GM12878 (cell line): ENCODE measurements at regions not wholly inside any gene's neighbourhood (a gene's known extent, or its start where the extent isn't known, plus 50 kb on each side); places are given as distances from the start of the nearest gene placed in this dataset.
A peak's percentile ranks its signal among the peaks of the same experiment; 100 is the strongest.

Source experiments
- ATAC-seq: fragments of 200-7000 bp; cut with Tn5 transposase; 3 replicates; pipeline ENCODE4 v1.9.1; 2020; ENCODE audit warnings: mild to moderate bottlenecking, moderate library complexity
- BruUV-seq: library from RNA; stranded (reverse); fragments of 400-500 nt; replicated peaks from 2 replicates; lab custom pipeline; 2021; lab: Mats Ljungman, UMichigan
- CTCF ChIA-PET: fragments of 300-600 bp; sonication (Branson Sonifier 250); formaldehyde crosslinking; extraction: SDS; loops from one replicate; lab custom pipeline; 2021; ENCODE audit warnings: inconsistent platforms; lab: Yijun Ruan, JAX
- POLR2A ChIA-PET: fragments of 350-600 bp; formaldehyde crosslinking; extraction: SDS; loops from one replicate; lab custom pipeline; 2021; ENCODE audit warnings: inconsistent platforms; lab: Charles Lee
- RAD21 ChIA-PET: fragments of 300-600 bp; sonication (Branson Sonifier 250); formaldehyde crosslinking; loops from one replicate; lab custom pipeline; 2023; ENCODE audit warnings: antibody characterized with exemption; ENCODE audit not compliant: unreplicated experiment; lab: Charles Lee
- SMC1A ChIA-PET: fragments of 300-600 bp; sonication (Branson Sonifier 250); formaldehyde crosslinking; loops from one replicate; lab custom pipeline; 2023; ENCODE audit not compliant: unreplicated experiment, uncharacterized antibody; lab: Charles Lee
- DNase-seq: peaks from one replicate; pipeline ENCODE4 v3.0.0-alpha.2; 2011; ENCODE audit warnings: low read depth, low spot score
- FAIRE-seq: peaks from 3 replicates; lab custom pipeline; 2011; peaks lifted over from hg19 to GRCh38; lab: Jason Lieb, UNC
- H2AFZ ChIP-seq: 2 replicates; pipeline ENCODE4 v1.6.0; 2011; ENCODE audit warnings: low read depth, low read length, control low read depth; ENCODE audit not compliant: control insufficient read depth
- H3K27ac ChIP-seq: 2 replicates; pipeline ENCODE4 v1.5.1; 2011; ENCODE audit warnings: control low read depth; ENCODE audit not compliant: control insufficient read depth, insufficient read depth
- H3K27me3 ChIP-seq, 2 experiments: replicated peaks in 1 of 2; 2 replicates each; pipeline versions ENCODE4 v1.6.0 to v1.6.1; 2011; ENCODE audit warnings: low read length in 1 of 2; ENCODE audit not compliant: control insufficient read depth in 2 of 2, insufficient read depth in 2 of 2
- H3K36me3 ChIP-seq, 2 experiments: 2 replicates each; pipeline ENCODE4 v1.5.1; 2011; ENCODE audit warnings: low read length in 1 of 2; ENCODE audit not compliant: control insufficient read depth in 2 of 2, insufficient read depth in 2 of 2
- H3K4me1 ChIP-seq: 2 replicates; pipeline ENCODE4 v1.6.1; 2011; ENCODE audit warnings: mild to moderate bottlenecking, low read length, moderate library complexity, mixed read lengths; ENCODE audit not compliant: control insufficient read depth, insufficient read depth
- H3K4me2 ChIP-seq: 2 replicates; pipeline ENCODE4 v1.6.0; 2011; ENCODE audit warnings: control low read depth; ENCODE audit not compliant: control insufficient read depth, insufficient read depth
- H3K4me3 ChIP-seq: fragments of 200-600 bp; sonication (generic); 2 replicates; pipeline ENCODE4 v1.5.1; 2016
- H3K79me2 ChIP-seq: 2 replicates; pipeline ENCODE4 v1.6.0; 2011; ENCODE audit warnings: low read length; ENCODE audit not compliant: control insufficient read depth, insufficient read depth
- H3K9ac ChIP-seq: 2 replicates; pipeline ENCODE4 v1.8.0; 2011; ENCODE audit warnings: low read length, control low read depth, mixed read lengths; ENCODE audit not compliant: control insufficient read depth, insufficient read depth
- H3K9me3 ChIP-seq: replicated peaks from 3 replicates; pipeline ENCODE4 v1.5.1; 2011; ENCODE audit warnings: mild to moderate bottlenecking, low read length; ENCODE audit not compliant: control insufficient read depth, insufficient read depth
- H4K20me1 ChIP-seq: 2 replicates; pipeline ENCODE4 v1.6.0; 2011; ENCODE audit not compliant: control insufficient read depth, insufficient read depth
- CBFB ChIP-seq: IDR thresholded peaks from 2 replicates; pipeline ENCODE4 v1.6.1; 2016; ENCODE audit warnings: antibody characterized with exemption, low read depth
- EGR1 ChIP-seq, 2 experiments: IDR thresholded peaks; 1 replicate in 1 of 2; 2 replicates in 1 of 2; pipeline ENCODE4 v1.6.1; 2011 to 2012; ENCODE audit warnings: low read depth in 2 of 2, low read length in 2 of 2, borderline replicate concordance in 1 of 2, mild to moderate bottlenecking in 1 of 2, moderate library complexity in 1 of 2
- JUNB ChIP-seq: IDR thresholded peaks from 2 replicates; pipeline ENCODE4 v1.6.1; 2016; ENCODE audit warnings: antibody characterized with exemption, mild to moderate bottlenecking
- LARP7 ChIP-seq: fragments of 450-650 bp; IDR thresholded peaks from 2 replicates; pipeline ENCODE4 v1.6.1; 2017; ENCODE audit warnings: mild to moderate bottlenecking
- MEF2A ChIP-seq: IDR thresholded peaks from 2 replicates; pipeline ENCODE4 v1.6.1; 2011; ENCODE audit warnings: low read depth, mild to moderate bottlenecking, low read length, moderate library complexity; ENCODE audit not compliant: insufficient read depth
- MEF2B ChIP-seq: fragments of 450-650 bp; IDR thresholded peaks from 2 replicates; pipeline ENCODE4 v1.6.1; 2018; ENCODE audit warnings: mild to moderate bottlenecking, moderate library complexity; ENCODE audit not compliant: partially characterized antibody, poor library complexity, severe bottlenecking
- POLR2AphosphoS5 ChIP-seq: IDR thresholded peaks from 2 replicates; pipeline ENCODE4 v1.6.1; 2011; ENCODE audit warnings: mild to moderate bottlenecking, low read length, inconsistent platforms
- RAD21 ChIP-seq: IDR thresholded peaks from 2 replicates; pipeline ENCODE4 v1.6.1; 2011; ENCODE audit warnings: mild to moderate bottlenecking, low read depth, low read length, moderate library complexity; ENCODE audit not compliant: insufficient read depth
- SIX5 ChIP-seq: IDR thresholded peaks from 2 replicates; pipeline ENCODE4 v1.6.1; 2011; ENCODE audit warnings: mild to moderate bottlenecking, low read depth, low read length, moderate library complexity; ENCODE audit not compliant: severe bottlenecking
- SPI1 ChIP-seq: IDR thresholded peaks from 2 replicates; pipeline ENCODE4 v1.6.1; 2011; ENCODE audit warnings: low read depth, mild to moderate bottlenecking, low read length, moderate library complexity, borderline replicate concordance; ENCODE audit not compliant: insufficient read depth
- SUPT20H ChIP-seq: IDR thresholded peaks from 2 replicates; pipeline ENCODE4 v1.6.1; 2011; ENCODE audit warnings: low read depth, mild to moderate bottlenecking, low read length, moderate library complexity, borderline replicate concordance; ENCODE audit not compliant: control insufficient read depth
- ZNF217 ChIP-seq: fragments of 450-650 bp; IDR thresholded peaks from 2 replicates; pipeline ENCODE4 v1.6.1; 2017; ENCODE audit warnings: antibody characterized with exemption, mild to moderate bottlenecking
- WGBS: methylation state at CpG from one replicate; pipeline ENCODE4 v1.1.6; 2016; ENCODE audit warnings: low lambda C conversion rate; ENCODE audit not compliant: insufficient replicate concordance, insufficient coverage; ENCODE audit errors: missing lambda C conversion rate; 5-methylcytosine and 5-hydroxymethylcytosine counted together
- in situ Hi-C: fragments of 300-500 bp; cut with MboI; formaldehyde crosslinking; loops from 9 replicates; pipeline ENCODE4 v1.14.3; 2018; ENCODE audit warnings: mixed read lengths
- intact Hi-C: fragments of 100-400 bp; cut with micrococcal nuclease; formaldehyde crosslinking; loops from one replicate; pipeline ENCODE4 v1.14.2; 2022; ENCODE audit not compliant: unreplicated experiment
- TF ChIP-seq, protein P1 (sequence below): fragments of 450-650 bp; IDR thresholded peaks from 2 replicates; pipeline ENCODE4 v1.6.1; 2017; ENCODE audit warnings: mild to moderate bottlenecking
- TF ChIP-seq, protein P2 (sequence below): IDR thresholded peaks from 2 replicates; pipeline ENCODE4 v1.6.1; 2011; ENCODE audit warnings: borderline replicate concordance, low read depth, mild to moderate bottlenecking, moderate library complexity, mixed read lengths, low read length; ENCODE audit not compliant: insufficient read depth; ENCODE audit errors: extremely low read length
- TF ChIP-seq, protein P3 (sequence below): IDR thresholded peaks from 2 replicates; pipeline ENCODE4 v1.6.1; 2011; ENCODE audit warnings: mild to moderate bottlenecking, low read depth, low read length, moderate library complexity; ENCODE audit not compliant: insufficient replicate concordance
- TF ChIP-seq, protein P4 (sequence below): fragments of 150-350 bp; IDR thresholded peaks from 2 replicates; pipeline ENCODE4 v1.6.1; 2014; ENCODE audit warnings: mild to moderate bottlenecking, low read depth, low read length

DNA sequence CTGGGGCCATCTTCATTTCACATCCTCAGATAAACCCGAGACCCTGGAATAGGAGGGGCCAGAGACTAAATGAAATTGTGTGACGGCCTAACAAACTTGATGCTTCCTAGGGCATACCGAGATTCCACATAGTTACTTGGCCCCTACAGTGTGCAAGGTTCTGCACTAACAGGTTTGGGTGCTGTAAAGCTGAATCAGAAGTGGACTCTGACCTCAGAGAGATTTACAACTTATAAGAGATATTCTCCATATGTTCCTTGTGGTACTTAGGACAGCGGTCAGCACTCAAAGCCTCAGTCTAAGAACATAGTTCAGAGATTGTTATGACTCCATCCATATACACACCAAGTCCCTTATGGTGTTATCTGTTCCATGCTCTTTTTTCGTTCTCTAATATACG lies 55.1 kb upstream of the FHIP2A start (continued):
- TF ChIP-seq, protein P1, sequence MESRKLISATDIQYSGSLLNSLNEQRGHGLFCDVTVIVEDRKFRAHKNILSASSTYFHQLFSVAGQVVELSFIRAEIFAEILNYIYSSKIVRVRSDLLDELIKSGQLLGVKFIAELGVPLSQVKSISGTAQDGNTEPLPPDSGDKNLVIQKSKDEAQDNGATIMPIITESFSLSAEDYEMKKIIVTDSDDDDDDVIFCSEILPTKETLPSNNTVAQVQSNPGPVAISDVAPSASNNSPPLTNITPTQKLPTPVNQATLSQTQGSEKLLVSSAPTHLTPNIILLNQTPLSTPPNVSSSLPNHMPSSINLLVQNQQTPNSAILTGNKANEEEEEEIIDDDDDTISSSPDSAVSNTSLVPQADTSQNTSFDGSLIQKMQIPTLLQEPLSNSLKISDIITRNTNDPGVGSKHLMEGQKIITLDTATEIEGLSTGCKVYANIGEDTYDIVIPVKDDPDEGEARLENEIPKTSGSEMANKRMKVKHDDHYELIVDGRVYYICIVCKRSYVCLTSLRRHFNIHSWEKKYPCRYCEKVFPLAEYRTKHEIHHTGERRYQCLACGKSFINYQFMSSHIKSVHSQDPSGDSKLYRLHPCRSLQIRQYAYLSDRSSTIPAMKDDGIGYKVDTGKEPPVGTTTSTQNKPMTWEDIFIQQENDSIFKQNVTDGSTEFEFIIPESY: no peak
- no peak for TF ChIP-seq MEF2B
- TF ChIP-seq, all 136 proteins: peak for 0

DNA sequence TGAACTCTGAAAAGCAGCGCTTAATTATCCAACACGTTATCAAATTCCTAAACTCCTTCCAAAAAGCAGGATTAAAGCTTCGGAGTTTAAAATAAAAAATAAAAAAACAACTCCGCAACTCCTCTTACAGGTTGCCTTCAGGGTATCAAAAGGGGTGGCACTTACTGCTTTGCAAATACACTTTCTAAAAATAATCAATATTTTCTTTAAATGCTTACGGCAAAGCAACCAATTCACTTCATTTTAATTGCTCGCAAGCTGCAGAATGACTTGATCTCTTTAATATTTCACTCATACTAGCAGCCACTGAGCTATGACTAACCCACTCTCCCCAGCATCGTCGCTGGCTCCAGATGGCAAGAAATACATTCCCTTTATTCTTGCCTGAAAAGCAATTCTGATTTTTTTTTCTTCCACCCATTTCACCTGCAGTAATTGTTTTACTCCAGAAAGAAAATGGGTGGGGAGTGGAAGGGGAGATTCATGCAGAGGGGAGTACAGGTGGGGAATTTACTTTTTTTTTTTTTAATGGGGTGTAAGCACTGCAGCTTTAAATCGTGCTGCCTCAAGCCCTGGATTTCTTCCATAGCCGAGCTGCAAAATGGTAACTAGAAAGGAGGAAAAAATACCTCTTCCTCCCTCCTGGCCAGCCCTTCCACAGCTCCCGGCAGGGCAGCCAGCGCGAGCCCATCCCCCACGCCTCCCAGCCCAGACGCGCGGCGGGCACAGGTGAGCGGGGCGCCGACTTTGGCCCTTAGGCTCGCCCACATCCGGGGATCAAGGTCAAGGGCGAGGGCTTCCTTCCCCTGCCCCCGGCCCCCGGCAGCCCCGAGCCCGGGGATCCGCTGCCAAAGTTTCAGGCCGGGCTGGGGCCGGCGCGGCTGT lies 54.2 kb upstream of the FHIP2A start:
- FAIRE-seq: no peak
- no peaks in the 10 kb centered on the region for H3K9me3 ChIP-seq
- H3K79me2 ChIP-seq: no peaks in the 10 kb centered on the region
- no peak overlapping the region for H2AFZ ChIP-seq
- WGBS: 17% methylated on average over 24 of the region's 33 CpGs
- peak; percentile 21; the same call in 1 of the 3 replicates for ATAC-seq
- POLR2A ChIA-PET: no interaction called here
- RAD21 ChIA-PET: interaction anchor here (0.6 kb wide), 1 partner anchor 222 kb away, joined by 3 read pairs; no protein-coding TSS in a partner anchor
- no peak for DNase-seq
- no peaks in the 10 kb centered on the region for H3K4me1 ChIP-seq
- H3K4me2 ChIP-seq: peak overlapping the region; percentile 42; the same call in 1 of the 2 replicates
- H4K20me1 ChIP-seq: no peaks in the 10 kb centered on the region
- CTCF ChIA-PET: interaction anchor here (0.6 to 1.1 kb wide), 2 partner anchors 19 to 215 kb away, joined by 3 read pairs; no protein-coding TSS in a partner anchor
- H3K27ac ChIP-seq: no peak overlapping the region
- in situ Hi-C loops (no loop called here), intact Hi-C loops (no loop called here)
- BruUV-seq: no TSS peak
- peaks cover 0 to 12% of the 10 kb centered on the region in 2 experiments for H3K27me3 ChIP-seq
- H3K9ac ChIP-seq: no peak overlapping the region
- peak overlapping the region; percentile 36; the same call in 1 of the 2 replicates for H3K4me3 ChIP-seq
- H3K36me3 ChIP-seq: no peaks in the 10 kb centered on the region
- SMC1A ChIA-PET: no interaction called here
- TF ChIP-seq, protein P2, sequence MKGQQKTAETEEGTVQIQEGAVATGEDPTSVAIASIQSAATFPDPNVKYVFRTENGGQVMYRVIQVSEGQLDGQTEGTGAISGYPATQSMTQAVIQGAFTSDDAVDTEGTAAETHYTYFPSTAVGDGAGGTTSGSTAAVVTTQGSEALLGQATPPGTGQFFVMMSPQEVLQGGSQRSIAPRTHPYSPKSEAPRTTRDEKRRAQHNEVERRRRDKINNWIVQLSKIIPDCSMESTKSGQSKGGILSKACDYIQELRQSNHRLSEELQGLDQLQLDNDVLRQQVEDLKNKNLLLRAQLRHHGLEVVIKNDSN: no peak
- TF ChIP-seq POLR2AphosphoS5 (no peak), RAD21 (no peak), SUPT20H (no peak), LARP7 (no peak), ZNF217 (no peak), SIX5 (no peak), CBFB (no peak), EGR1 (IDR thresholded peaks at IDR 0.05; ENCODE audit: borderline replicate concordance in 1 of 2, low read depth in 2 of 2, low read length in 2 of 2) (no peak), JUNB (no peak), SPI1 (no peak), MEF2A (no peak)
- TF ChIP-seq, protein P3, sequence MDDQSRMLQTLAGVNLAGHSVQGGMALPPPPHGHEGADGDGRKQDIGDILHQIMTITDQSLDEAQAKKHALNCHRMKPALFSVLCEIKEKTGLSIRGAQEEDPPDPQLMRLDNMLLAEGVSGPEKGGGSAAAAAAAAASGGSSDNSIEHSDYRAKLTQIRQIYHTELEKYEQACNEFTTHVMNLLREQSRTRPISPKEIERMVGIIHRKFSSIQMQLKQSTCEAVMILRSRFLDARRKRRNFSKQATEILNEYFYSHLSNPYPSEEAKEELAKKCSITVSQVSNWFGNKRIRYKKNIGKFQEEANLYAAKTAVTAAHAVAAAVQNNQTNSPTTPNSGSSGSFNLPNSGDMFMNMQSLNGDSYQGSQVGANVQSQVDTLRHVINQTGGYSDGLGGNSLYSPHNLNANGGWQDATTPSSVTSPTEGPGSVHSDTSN: no peak
- TF ChIP-seq, protein P4, sequence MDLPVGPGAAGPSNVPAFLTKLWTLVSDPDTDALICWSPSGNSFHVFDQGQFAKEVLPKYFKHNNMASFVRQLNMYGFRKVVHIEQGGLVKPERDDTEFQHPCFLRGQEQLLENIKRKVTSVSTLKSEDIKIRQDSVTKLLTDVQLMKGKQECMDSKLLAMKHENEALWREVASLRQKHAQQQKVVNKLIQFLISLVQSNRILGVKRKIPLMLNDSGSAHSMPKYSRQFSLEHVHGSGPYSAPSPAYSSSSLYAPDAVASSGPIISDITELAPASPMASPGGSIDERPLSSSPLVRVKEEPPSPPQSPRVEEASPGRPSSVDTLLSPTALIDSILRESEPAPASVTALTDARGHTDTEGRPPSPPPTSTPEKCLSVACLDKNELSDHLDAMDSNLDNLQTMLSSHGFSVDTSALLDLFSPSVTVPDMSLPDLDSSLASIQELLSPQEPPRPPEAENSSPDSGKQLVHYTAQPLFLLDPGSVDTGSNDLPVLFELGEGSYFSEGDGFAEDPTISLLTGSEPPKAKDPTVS: no peak
